Heart left ventricle (tissue), 13 donors: ENCODE measurements at regions not wholly inside any gene's neighbourhood (a gene's known extent, or its start where the extent isn't known, plus 50 kb on each side); places are given as distances from the start of the nearest gene placed in this dataset.

Experiments used
- CTCF ChIP-seq, 12 donors: fragments of 200-600 bp; sonication (generic) in 4 of 12; IDR thresholded peaks; one replicate each; pipeline versions ENCODE4 v1.5.0 to v1.8.0; 2018 to 2022; ENCODE audit warnings: antibody characterized with exemption in 12 of 12, mild to moderate bottlenecking in 5 of 12
- POLR2A ChIP-seq, 2 donors: fragments of 450-650 bp; IDR thresholded peaks; one replicate each; pipeline ENCODE4 v1.6.1; 2017; ENCODE audit warnings: antibody characterized with exemption in 2 of 2, mild to moderate bottlenecking in 2 of 2, moderate library complexity in 2 of 2
- donor health status: ischemic (EF 13 %, LVEDD 7.1; RV severe dilation, severe dysfunction).
- donor health status: DM: no; HTN: yes; CAD: no.
- donor health status: DM: no; HTN: no; CAD: no.
- donor health status: ischemic (EF 25% LVEDD 6.9; RV normal size, moderate dysfunction).
- donor health status: ischemic (EF 25% LVEDD 5.7; RV mildly dilated, moderate dysfunction).
- donor health status: ischemic (EF 35%, LVEDD 5.7; RV mildly dilated, moderate dysfunction).
- donor health status: nonischemic (EF 11% LVEDD 7.7; RV severe dilation, severe dysfunction).
- donor health status: DM: yes; HTN: yes; CAD: no.
- donor health status: PGD.
- donor health status: ischemic (EF 29% LVEDD 5.4; RV normal size, mild dysfunction).
- donor health status: nonischemic (EF 23%, LVEDD 6.1; RV moderate dilation, normal function).

- TF ChIP-seq POLR2A (IDR thresholded peaks at IDR 0.05): no peak
- no peak for TF ChIP-seq CTCF (IDR thresholded peaks at IDR 0.05)
These were observed 379.5 kb downstream of the TMEM232 start for GRCh38 chr5:110346893-110347358.
